ENCODE measurements at regions not wholly inside any gene's neighbourhood (a gene's known extent, or its start where the extent isn't known, plus 50 kb on each side); places are given as distances from the start of the nearest gene placed in this dataset.

- no peak for DNase-seq (ENCODE audit: low read depth in 2 of 2, low spot score in 1 of 2)
These were observed 365.9 kb upstream of the PROK2 start for GRCh38 chr3:72150634-72151412.

DNA sequence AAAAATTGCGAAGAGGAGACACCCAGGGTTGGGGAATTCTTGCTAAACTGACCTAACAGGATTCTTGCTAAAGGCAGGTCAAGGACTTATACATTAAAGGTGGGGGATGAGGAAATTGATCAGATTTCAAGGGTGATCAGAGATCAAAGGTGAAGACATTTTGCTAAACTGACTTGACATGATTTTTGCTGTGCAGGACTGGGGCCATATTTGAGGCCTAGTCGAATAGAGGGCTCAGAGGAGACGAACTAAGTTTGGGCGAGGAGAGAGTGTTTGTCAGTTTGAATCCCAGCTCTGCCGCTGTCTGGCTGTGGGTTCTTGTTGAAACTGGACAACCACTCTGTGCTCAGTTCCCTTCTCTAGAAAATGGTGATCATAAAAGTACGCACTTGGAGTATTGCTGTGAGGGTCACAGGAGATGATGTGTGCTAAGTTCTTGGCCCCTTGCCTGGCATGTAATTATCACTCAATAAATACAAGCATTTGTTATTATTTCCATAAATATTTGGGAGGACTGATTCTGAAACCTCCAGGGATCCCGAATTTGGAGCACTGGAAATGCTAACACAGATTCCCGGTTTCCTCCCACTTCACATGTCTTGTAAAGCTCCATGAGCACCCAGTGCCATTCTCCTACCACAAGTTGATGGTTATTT, 364.8 kb upstream of the PROK2 start:
- DNase-seq (ENCODE audit: low read depth in 2 of 2, low spot score in 1 of 2) = no peak

DNA sequence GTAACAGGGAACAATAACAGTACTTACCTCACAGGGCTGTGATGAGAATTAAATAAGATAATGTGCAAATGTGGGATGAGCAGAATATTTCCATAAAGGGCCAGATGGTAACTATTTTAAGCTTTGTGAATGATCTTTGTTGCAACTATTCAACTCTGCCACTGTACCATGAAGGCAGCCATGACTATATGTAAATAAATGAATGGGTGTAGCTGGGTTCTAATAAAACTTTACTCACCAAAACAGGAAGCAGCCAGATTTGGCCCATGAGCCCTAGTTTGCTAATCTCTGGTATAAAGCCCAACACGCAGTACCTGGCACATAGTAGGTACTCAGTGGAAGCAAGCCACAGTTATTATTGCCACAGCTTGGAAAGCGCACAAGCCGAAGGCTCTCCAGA, 362.7 kb upstream of the PROK2 start:
- DNase-seq (ENCODE audit: low read depth in 2 of 2, low spot score in 1 of 2) = no peak

DNA sequence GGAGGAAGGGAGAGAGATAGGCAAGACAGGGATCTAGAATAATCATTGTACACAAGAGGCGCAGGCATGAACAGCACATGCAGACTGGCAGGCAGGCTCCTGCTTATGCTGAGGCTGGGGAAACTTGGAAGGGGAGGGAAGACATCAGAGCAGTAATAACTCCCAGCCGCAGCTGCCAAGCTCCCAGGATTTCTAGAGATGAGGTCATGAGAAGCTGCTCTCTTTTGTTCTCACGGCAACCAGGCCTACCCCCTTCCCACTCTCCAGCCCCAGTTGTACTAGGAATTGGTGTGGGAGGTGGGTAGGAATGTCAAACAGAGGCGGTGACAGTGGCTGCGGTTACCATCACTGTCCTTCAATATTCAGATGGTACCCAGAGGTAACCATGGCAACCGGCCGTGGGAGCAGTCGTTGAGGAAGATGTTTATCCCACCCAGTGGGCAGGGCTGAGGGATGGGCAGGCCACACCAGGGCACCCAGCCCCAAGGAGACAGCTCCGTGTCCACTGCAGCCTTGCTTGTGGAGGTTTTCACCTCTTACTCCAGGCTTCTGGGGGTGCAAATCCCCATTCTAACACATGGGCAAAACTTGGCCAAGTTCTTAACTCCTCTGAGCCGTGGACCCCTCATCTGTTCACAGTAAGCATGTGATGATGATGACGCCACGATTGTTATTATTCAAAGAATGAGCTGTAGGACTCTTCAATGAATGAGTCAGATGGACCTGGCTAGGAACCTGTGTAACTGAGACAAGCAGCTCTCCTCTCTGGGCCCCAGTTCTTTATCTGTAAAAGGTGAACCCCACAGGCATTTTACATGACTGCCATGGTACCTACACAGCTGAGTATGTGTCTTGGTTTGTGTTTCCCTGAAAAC, 360.8 kb upstream of the PROK2 start:
- DNase-seq (ENCODE audit: low read depth in 2 of 2, low spot score in 1 of 2) = no peak

- no peak for DNase-seq (ENCODE audit: low read depth in 2 of 2, low spot score in 1 of 2)
These were observed 360.0 kb upstream of the PROK2 start for GRCh38 chr3:72144773-72145505.

DNA sequence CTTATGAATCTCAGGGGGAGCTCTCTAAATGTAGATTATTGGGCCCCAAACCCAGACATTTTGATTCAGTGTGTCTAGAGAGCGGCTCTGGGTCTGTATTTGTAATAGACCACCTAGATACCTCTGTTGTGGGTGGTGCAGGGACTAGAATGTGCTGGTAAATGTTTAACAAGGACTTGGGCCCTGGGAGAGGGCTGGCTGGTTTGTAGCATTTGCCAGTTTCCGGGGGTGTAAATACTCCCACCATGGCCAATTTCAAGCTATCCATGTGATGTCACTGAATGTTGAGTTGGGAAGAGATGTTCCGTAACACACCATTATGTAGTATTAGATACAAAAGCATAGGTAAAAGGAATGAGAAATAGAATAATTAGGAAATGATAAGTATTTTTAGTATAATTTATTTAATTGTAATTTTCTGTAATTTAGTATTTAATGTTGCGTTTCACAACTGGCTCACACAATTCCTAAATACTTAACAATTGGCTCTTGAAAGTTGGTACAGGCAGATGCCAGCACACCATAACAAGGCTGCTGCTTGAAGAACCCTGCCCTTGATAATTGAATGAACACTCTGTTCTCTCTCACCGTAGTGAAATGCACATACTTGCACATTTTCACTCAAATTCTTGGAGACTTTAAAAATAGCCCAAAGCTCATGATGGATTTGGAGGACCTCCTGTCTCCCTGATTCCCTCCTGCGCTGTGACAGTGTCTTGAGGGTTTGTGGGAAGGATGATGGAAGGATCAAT, 359.2 kb upstream of the PROK2 start:
- DNase-seq (ENCODE audit: low read depth in 2 of 2, low spot score in 1 of 2) = no peak

- no peak for DNase-seq (ENCODE audit: low read depth in 2 of 2, low spot score in 1 of 2)
These were observed 358.4 kb upstream of the PROK2 start for GRCh38 chr3:72143322-72143721.

- no peak for DNase-seq (ENCODE audit: low read depth in 2 of 2, low spot score in 1 of 2)
These were observed 357.1 kb upstream of the PROK2 start for GRCh38 chr3:72142028-72142427.

DNA sequence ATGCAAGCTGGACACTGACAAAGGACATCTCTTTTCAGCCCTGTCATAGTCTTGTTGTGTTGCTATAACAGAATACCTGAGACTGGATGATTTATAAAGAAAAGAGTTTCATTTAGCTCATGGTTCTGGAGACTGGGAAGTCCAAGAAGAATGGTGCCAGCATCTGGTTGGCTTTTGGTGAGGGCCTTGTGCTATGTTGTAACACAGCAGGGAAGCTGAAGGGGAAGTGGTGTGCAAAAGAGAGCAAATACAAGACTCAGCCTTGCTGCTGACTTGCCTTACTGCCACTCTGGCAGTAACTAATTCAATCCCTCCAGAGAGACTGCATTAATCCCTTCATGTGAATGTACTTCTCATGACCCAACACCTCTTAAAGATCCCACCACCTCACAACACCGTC, 356.3 kb upstream of the PROK2 start:
- DNase-seq (ENCODE audit: low read depth in 2 of 2, low spot score in 1 of 2) = no peak

DNA sequence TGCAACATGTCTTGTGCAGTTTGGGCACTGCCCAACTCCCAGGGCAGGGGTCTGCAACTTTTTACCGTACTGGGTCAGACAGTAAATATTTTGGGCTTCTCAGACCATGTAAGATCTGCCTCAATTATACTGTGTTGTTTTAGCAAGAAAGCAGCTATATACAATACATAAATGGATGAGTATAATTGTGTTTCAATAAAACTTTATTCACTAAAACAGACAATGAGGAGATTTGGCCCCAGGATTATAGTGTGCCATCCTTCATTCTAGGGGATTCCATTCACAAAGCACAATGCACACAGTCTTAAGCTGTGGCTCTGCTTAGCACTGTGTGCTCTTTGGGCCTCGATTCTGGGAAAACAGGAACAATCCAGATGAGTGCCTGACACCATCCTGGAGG, 354.4 kb upstream of the PROK2 start:
- no peak for DNase-seq (ENCODE audit: low read depth in 2 of 2, low spot score in 1 of 2)

DNA sequence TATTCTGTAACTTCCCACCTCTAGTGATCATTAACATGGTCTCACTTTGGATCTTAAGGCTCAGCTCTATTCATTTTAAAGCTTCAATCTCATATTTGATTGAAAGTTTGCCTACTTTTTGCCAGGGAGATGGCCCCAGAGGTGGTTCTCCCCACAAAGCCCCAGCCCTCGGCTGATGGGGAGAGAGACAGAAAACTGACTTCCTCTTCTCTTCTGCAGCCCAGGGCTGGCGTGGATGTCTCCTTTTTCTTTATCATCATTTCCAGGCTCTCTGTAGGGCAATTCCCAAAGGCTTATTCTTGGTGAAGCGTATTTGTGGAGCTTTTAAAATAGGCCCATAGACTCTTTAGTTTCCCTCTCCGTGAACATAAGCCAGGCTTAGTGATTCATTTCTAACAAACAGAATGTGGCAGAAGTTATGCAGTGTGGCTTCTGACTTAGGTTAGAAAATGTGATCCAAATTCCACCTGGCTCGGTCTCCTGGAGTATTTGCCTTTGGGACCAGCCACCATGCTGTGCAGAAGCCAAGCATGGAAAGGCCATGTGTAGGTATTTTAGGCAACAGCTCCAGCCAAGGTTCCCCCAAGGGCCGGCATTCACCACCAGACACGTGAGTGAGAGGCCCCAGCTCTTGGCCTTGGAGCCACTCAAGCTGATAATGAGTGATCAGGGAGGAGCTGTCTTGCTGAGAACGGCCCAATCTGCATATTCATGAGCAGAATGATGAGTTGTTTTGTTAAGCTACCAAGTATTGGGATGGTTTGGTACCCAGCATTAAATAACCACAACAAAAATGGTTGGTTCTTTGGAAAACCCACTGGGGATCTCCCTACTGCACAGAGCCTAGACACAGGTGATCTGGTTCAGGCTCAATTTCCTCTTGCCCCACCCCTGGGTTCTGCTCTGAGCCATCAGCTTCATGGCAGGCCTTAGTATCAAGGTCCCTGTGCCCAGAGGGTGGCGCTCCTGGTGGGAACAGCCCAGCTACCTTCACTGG, 353.2 kb upstream of the PROK2 start:
- no peak for DNase-seq (ENCODE audit: low read depth in 2 of 2, low spot score in 1 of 2)

DNA sequence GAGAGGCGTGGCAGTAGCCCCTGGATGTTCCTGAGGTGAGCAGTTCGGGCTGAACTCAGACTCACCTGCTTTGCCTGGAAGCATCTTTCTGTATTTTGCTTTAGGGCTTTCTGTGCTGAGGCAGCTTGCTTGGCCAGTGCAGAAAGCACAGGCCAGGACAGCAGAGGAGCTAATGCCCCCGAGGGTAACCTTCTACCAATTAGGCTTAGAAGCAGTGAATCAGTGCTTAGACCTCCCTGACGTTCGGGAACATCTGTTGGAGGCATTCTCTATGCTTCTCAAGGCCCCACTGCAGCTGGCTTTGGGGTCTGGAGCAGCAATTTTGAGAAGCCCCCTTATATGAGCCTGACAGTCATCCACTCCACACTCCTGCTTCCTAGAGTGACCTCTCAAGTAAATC, 350.7 kb upstream of the PROK2 start:
- no peak for DNase-seq (ENCODE audit: low read depth in 2 of 2, low spot score in 1 of 2)

- no peak for DNase-seq (ENCODE audit: low read depth in 2 of 2, low spot score in 1 of 2)
These were observed 350.1 kb upstream of the PROK2 start for GRCh38 chr3:72134989-72135451.

GRCh38 chr3:72133329-72134011, 348.5 kb upstream of the PROK2 start:
- no peak for DNase-seq (ENCODE audit: low read depth in 2 of 2, low spot score in 1 of 2)

DNA sequence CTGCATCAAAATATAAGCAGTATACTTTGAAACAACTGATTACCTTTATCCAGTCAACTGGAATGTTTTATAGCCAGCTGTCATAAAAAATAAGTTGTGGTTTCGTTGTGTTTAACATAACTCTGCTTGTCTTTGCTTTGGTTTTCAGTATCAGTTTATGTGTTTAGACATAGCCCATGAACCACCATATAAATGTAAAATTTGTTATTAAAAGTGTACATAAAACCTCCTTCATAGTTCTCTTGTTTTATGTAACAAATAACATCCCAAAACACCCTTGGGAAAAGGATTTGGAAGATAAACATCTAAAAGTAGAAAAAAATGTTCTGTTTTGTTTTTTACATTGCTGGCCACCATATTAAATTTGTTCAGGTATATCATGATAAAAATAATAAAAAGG, 347.0 kb upstream of the PROK2 start:
- DNase-seq (ENCODE audit: low read depth in 2 of 2, low spot score in 1 of 2) = no peak

DNA sequence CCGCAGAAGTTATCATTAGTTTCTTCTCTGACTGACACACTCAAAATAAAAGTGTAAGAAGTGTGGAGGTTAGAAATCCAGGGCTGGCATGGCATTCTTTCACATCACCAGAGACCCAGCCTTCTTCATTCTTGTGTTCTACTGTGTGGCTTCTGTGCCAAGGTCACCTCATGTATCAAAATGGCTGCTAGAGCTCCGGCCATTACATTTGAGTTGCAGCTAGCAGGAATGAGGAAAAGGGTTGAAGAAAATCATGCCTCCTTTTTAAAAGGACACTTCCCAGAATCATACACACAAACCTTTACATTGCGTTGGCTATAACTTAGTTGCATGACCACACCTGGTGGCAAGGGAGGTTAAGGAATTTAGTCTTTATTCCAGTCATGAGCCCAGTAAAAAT, 345.6 kb upstream of the PROK2 start:
- no peak for DNase-seq (ENCODE audit: low read depth in 2 of 2, low spot score in 1 of 2)

DNA sequence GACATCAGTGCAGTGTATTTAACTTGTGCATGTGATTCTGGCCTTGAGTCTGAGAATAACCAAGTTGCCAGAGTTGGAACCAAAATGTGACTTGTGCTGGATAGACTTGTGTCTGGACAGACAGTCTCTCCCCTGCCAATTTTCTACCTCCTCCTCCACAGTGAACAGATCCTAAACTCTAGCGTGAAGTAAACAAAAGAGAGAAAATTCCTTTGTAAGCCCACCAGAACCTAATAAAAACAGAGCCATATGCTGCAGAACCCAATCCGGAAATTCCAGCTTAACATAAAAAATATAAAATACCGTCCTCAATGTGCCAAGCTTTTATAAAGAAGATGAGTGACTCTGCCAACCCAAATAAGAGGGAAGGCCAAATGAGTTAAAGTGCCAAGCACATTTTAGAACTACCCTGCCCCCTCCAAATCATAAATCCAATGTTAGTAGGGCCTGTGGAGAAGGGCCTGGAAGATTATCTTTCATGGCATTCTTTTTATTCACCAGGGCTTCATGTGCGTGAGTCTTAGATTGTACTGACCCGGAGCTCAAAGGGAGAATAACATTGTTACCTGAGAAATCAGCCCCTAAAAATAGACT, 344.6 kb upstream of the PROK2 start:
- no peak for DNase-seq (ENCODE audit: low read depth in 2 of 2, low spot score in 1 of 2)

GRCh38 chr3:72128921-72129320, 344.0 kb upstream of the PROK2 start:
- no peak for DNase-seq (ENCODE audit: low read depth in 2 of 2, low spot score in 1 of 2)

Measured in stimulated activated CD8-positive, alpha-beta memory T cell treated with anti-CD3 and anti-CD28 coated beads, Interleukin-4, amount 100 ng/mL, for 1 hour (primary cell).